SK-N-MC (cell line): ENCODE measurements at regions not wholly inside any gene's neighbourhood (a gene's known extent, or its start where the extent isn't known, plus 50 kb on each side); places are given as distances from the start of the nearest gene placed in this dataset.
A peak's percentile ranks its signal among the peaks of the same experiment; 100 is the strongest.

Experiments
- DNase-seq: peaks from one replicate; pipeline ENCODE4 v3.0.0-alpha.2; 2011; ENCODE audit warnings: low read depth, low spot score
- H3K27ac ChIP-seq: fragments of 200-600 bp; sonication (generic); 2 replicates; pipeline ENCODE4 v1.5.1; 2016; ENCODE audit warnings: mixed run types
- H3K36me3 ChIP-seq: fragments of 200-600 bp; sonication (generic); 2 replicates; pipeline ENCODE4 v1.6.1; 2017; ENCODE audit warnings: antibody characterized with exemption, low read length, mixed read lengths; ENCODE audit not compliant: insufficient read depth
- H3K4me3 ChIP-seq: fragments of 200-600 bp; sonication (generic); 2 replicates; pipeline ENCODE4 v1.5.1; 2016
- H3K9ac ChIP-seq: fragments of 200-600 bp; sonication (generic); 2 replicates; pipeline ENCODE4 v1.8.0; 2017; ENCODE audit warnings: mixed run types, mixed read lengths; ENCODE audit not compliant: insufficient read length
- H3K9me3 ChIP-seq: fragments of 200-600 bp; sonication (generic); 2 replicates; pipeline ENCODE4 v1.6.1; 2017; ENCODE audit warnings: low read depth, mild to moderate bottlenecking, antibody characterized with exemption, low read length, moderate library complexity, mixed read lengths
- EZH2 ChIP-seq: fragments of 200-600 bp; sonication (generic); IDR thresholded peaks from one replicate; pipeline ENCODE4 v1.6.1; 2017; ENCODE audit warnings: antibody characterized with exemption
- FOXP2 ChIP-seq: optimal IDR thresholded peaks from 2 replicates; pipeline ENCODE3; 2011; ENCODE audit warnings: mild to moderate bottlenecking, moderate library complexity; ENCODE audit not compliant: insufficient read depth; ENCODE audit errors: extremely low read length, control extremely low read depth
- POLR2AphosphoS5 ChIP-seq: IDR thresholded peaks from 2 replicates; pipeline ENCODE4 v1.6.1; 2012; ENCODE audit warnings: mild to moderate bottlenecking, low read depth, low read length, borderline replicate concordance

GRCh38 chr3:162897291-162897690 lies 1400.7 kb downstream of the OTOL1 start:
- no peak overlapping the region for H3K4me3 ChIP-seq
- peaks cover 4% of the 10 kb centered on the region; the same call in 1 of the 2 replicates for H3K9me3 ChIP-seq
- TF ChIP-seq POLR2AphosphoS5 (no peak), FOXP2 (no peak), EZH2 (no peak)
- no peaks in the 10 kb centered on the region for H3K36me3 ChIP-seq
- no peak overlapping the region for H3K27ac ChIP-seq
- no peak overlapping the region for H3K9ac ChIP-seq
- no peak for DNase-seq

GRCh38 chr3:162932503-162932902 lies 1435.9 kb downstream of the OTOL1 start:
- no peak overlapping the region for H3K27ac ChIP-seq
- H3K9ac ChIP-seq = no peak overlapping the region
- H3K36me3 ChIP-seq = no peaks in the 10 kb centered on the region
- no peak for DNase-seq
- TF ChIP-seq EZH2 (no peak), POLR2AphosphoS5 (no peak), FOXP2 (no peak)
- H3K4me3 ChIP-seq = no peak overlapping the region
- H3K9me3 ChIP-seq = no peaks in the 10 kb centered on the region

GRCh38 chr3:162933656-162934055 lies 1437.0 kb downstream of the OTOL1 start:
- Histone ChIP-seq H3K27ac (peak overlapping the region; percentile 22; the same call in 1 of the 2 replicates), H3K4me3 (no peak overlapping the region), H3K9me3 (no peaks in the 10 kb centered on the region), H3K36me3 (no peaks in the 10 kb centered on the region), H3K9ac (no peak overlapping the region)
- TF ChIP-seq EZH2 (no peak), FOXP2 (no peak), POLR2AphosphoS5 (no peak)
- no peak for DNase-seq

DNA sequence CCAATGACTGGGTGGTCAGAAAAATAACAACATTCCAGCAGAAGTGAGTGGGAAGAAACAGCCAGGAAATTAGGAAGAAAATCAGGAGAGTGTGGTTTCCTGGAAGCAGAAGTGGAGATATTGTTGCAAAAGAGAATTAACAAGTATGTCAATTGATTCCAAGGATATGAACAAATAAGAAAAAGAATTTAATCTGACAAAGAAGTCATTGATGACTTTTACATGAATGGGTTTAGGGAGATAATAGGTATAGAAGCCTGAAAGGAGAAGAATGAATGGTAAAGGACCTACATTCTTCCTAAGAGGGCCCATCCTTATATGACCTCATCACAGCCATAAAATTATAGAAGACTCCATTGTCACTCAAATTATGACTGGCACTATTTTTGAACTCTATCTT lies 1440.1 kb downstream of the OTOL1 start:
- TF ChIP-seq POLR2AphosphoS5 (no peak), EZH2 (no peak), FOXP2 (no peak)
- Histone ChIP-seq H3K27ac (peak overlapping the region; percentile 87; the same call in 1 of the 2 replicates), H3K4me3 (no peak overlapping the region), H3K36me3 (no peaks in the 10 kb centered on the region), H3K9ac (no peak overlapping the region), H3K9me3 (no peaks in the 10 kb centered on the region)
- no peak for DNase-seq

GRCh38 chr3:162938083-162938482 lies 1441.5 kb downstream of the OTOL1 start:
- TF ChIP-seq POLR2AphosphoS5 (no peak), EZH2 (no peak), FOXP2 (peak; percentile 34)
- H3K9ac ChIP-seq = peak overlapping the region; percentile 6
- H3K36me3 ChIP-seq = no peaks in the 10 kb centered on the region
- peak overlapping the region; percentile 87 for H3K27ac ChIP-seq
- H3K9me3 ChIP-seq = no peaks in the 10 kb centered on the region
- peak overlapping the region; percentile 22; the same call in 1 of the 2 replicates for H3K4me3 ChIP-seq
- peak; percentile 12 for DNase-seq

DNA sequence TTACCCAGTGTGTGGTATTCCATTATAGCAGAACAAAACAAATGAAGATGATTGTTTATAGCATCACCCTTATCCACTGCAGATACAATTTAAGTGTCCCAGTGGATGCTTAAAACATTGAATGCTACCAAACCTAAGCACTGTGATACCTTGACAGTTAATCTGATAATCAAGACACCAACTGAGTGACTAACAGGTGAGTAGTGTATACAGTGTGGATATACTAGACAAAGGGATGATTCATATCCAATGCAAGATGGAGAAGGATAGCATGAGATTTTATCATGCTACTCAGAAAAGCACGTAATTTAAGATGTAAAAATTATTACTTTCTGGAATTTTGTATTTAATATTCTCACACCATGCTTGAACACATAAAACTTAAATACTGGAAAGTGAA lies 1449.0 kb downstream of the OTOL1 start:
- Histone ChIP-seq H3K27ac (no peak overlapping the region), H3K4me3 (no peak overlapping the region), H3K9ac (no peak overlapping the region), H3K9me3 (no peaks in the 10 kb centered on the region), H3K36me3 (no peaks in the 10 kb centered on the region)
- no peak for DNase-seq
- TF ChIP-seq FOXP2 = no peak
- TF ChIP-seq POLR2AphosphoS5 = no peak
- no peak for TF ChIP-seq EZH2

DNA sequence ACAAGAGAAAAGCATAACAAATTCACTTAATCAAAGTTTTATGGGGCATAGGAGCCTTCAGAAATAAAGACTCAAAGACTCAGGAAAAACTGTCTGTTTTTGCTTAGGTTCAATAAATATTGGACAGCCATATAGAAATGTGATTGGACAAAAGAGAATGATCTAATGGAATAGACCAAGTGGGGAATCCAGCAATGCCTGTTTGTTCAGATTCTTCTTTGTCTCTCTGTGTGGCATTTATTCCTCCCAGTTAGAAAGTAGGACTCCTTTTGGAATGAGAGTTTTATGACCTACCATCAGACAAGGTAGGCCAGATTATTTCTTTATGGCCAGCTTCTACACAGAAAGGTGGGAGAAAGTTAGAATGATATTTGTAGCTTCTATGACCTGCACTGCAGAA lies 1460.1 kb downstream of the OTOL1 start:
- H3K4me3 ChIP-seq = no peak overlapping the region
- H3K9me3 ChIP-seq = no peaks in the 10 kb centered on the region
- DNase-seq = no peak
- no peaks in the 10 kb centered on the region for H3K36me3 ChIP-seq
- no peak overlapping the region for H3K27ac ChIP-seq
- no peak for TF ChIP-seq FOXP2
- no peak for TF ChIP-seq POLR2AphosphoS5
- no peak for TF ChIP-seq EZH2
- H3K9ac ChIP-seq = no peak overlapping the region

GRCh38 chr3:162960269-162960668 lies 1463.7 kb downstream of the OTOL1 start:
- Histone ChIP-seq H3K9ac (no peak overlapping the region), H3K9me3 (no peaks in the 10 kb centered on the region; the same call in 1 of the 2 replicates), H3K36me3 (no peaks in the 10 kb centered on the region), H3K27ac (no peak overlapping the region), H3K4me3 (no peak overlapping the region)
- no peak for DNase-seq
- TF ChIP-seq FOXP2 (no peak), POLR2AphosphoS5 (no peak), EZH2 (no peak)

- Histone ChIP-seq H3K27ac (no peak overlapping the region), H3K9me3 (no peaks in the 10 kb centered on the region; the same call in 1 of the 2 replicates), H3K4me3 (no peak overlapping the region), H3K9ac (no peak overlapping the region), H3K36me3 (no peaks in the 10 kb centered on the region)
- no peak for DNase-seq
- TF ChIP-seq POLR2AphosphoS5 = no peak
These were observed 1473.7 kb downstream of the OTOL1 start for GRCh38 chr3:162970292-162970691.
